Keratinocyte (primary cell): ENCODE measurements at regions not wholly inside any gene's neighbourhood (a gene's known extent, or its start where the extent isn't known, plus 50 kb on each side); places are given as distances from the start of the nearest gene placed in this dataset.
"Not testable (repeated sequence)": the region's sequence is repeated elsewhere in the genome, so short reads cannot be mapped to it uniquely, and the experiment has no call there.

ENCODE experiments used
- DNase-seq: peaks from one replicate; pipeline ENCODE4 v3.0.0-alpha.2; 2011; ENCODE audit warnings: low read depth, missing footprints, low spot score
- FAIRE-seq: peaks from 2 replicates; lab custom pipeline; 2011; peaks lifted over from hg19 to GRCh38; lab: Jason Lieb, UNC
- H2AFZ ChIP-seq: 2 replicates; pipeline ENCODE4 v1.6.0; 2012; ENCODE audit warnings: low read length, control low read depth, inconsistent platforms; ENCODE audit not compliant: control insufficient read depth
- H3K27ac ChIP-seq: 2 replicates; pipeline ENCODE4 v1.5.1; 2011; ENCODE audit warnings: low read length; ENCODE audit not compliant: control insufficient read depth, insufficient read depth
- H3K27me3 ChIP-seq: 3 replicates; pipeline ENCODE4 v1.6.0; 2011; ENCODE audit warnings: low read length; ENCODE audit not compliant: control insufficient read depth, insufficient read depth; ENCODE audit errors: extremely low read depth
- H3K36me3 ChIP-seq, 2 experiments: 2 replicates in 1 of 2; 3 replicates in 1 of 2; pipeline ENCODE4 v1.5.1; 2011; ENCODE audit warnings: low read length in 2 of 2, mild to moderate bottlenecking in 1 of 2; ENCODE audit not compliant: control insufficient read depth in 2 of 2, insufficient read depth in 2 of 2; ENCODE audit errors: extremely low read depth in 1 of 2
- H3K4me1 ChIP-seq: 3 replicates; pipeline ENCODE4 v1.5.1; 2011; ENCODE audit warnings: low read length; ENCODE audit not compliant: control insufficient read depth, insufficient read depth; ENCODE audit errors: extremely low read depth
- H3K4me2 ChIP-seq: 3 replicates; pipeline ENCODE4 v1.6.0; 2011; ENCODE audit warnings: low read depth, low read length; ENCODE audit not compliant: control insufficient read depth, insufficient read depth; ENCODE audit errors: extremely low read depth
- H3K4me3 ChIP-seq, 3 experiments: fragments of 200-600 bp in 1 of 3; sonication (generic) in 1 of 3; 2 replicates in 2 of 3; 3 replicates in 1 of 3; pipeline ENCODE4 v1.5.1; 2011 to 2016; ENCODE audit warnings: low read length in 3 of 3, mild to moderate bottlenecking in 3 of 3, control low read depth in 2 of 3, inconsistent platforms in 1 of 3, low read depth in 1 of 3, mixed read lengths in 1 of 3, mixed run types in 1 of 3, moderate library complexity in 1 of 3; ENCODE audit not compliant: control insufficient read depth in 2 of 3, insufficient read depth in 2 of 3; ENCODE audit errors: extremely low read depth in 1 of 3
- H3K79me2 ChIP-seq: 2 replicates; pipeline ENCODE4 v1.6.0; 2012; ENCODE audit warnings: low read length; ENCODE audit not compliant: control insufficient read depth, insufficient read depth
- H3K9ac ChIP-seq: 3 replicates; pipeline ENCODE4 v1.6.0; 2011; ENCODE audit warnings: low read length; ENCODE audit not compliant: control insufficient read depth, insufficient read depth; ENCODE audit errors: extremely low read depth
- H3K9me1 ChIP-seq: 3 replicates; pipeline ENCODE4 v1.6.0; 2011; ENCODE audit warnings: low read length; ENCODE audit not compliant: control insufficient read depth, insufficient read depth; ENCODE audit errors: extremely low read depth
- H3K9me3 ChIP-seq: 2 replicates; pipeline ENCODE4 v1.5.1; 2012; ENCODE audit warnings: low read depth, low read length; ENCODE audit not compliant: control insufficient read depth
- H4K20me1 ChIP-seq: 3 replicates; pipeline ENCODE4 v1.6.0; 2011; ENCODE audit warnings: low read length; ENCODE audit not compliant: control insufficient read depth, insufficient read depth; ENCODE audit errors: extremely low read depth
- dilution Hi-C: fragments of 300-500 bp; cut with MboI; formaldehyde crosslinking; loops from one replicate; pipeline ENCODE4 v1.7.0; 2020; ENCODE audit warnings: low sequenced_read_pairs; ENCODE audit not compliant: extremely low pct_ligation_motif_present

GRCh38 chrX:63204266-63205074 lies 146.7 kb downstream of the SPIN4 start:
- dilution Hi-C loops, H3K4me1 ChIP-seq, H3K9ac ChIP-seq, H3K9me3 ChIP-seq, H4K20me1 ChIP-seq, H2AFZ ChIP-seq, H3K27me3 ChIP-seq, DNase-seq, FAIRE-seq, H3K4me3 ChIP-seq, H3K27ac ChIP-seq, H3K4me2 ChIP-seq, H3K79me2 ChIP-seq, H3K9me1 ChIP-seq, H3K36me3 ChIP-seq: not testable (repeated sequence)

DNA sequence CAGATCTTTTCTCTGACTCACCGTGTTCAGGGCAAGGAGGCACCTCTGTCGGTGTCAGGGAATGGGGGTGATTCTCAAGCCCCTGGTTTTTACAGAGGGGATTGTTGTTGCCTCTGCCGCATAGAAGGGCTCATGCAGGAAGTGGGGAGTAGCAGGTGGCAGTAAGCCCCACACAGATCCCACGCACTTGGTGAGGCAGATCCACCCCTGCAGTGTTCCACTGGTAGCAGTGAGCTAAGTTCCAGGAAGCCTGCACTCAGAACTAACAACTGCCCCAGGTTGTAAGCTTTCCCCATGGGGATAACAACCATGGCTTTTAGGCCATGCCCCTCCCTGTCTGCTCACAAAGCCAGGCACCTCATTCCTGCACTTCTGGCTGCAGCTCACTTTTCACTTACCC lies 149.1 kb downstream of the SPIN4 start:
- H3K4me1 ChIP-seq, FAIRE-seq, H2AFZ ChIP-seq, H3K4me2 ChIP-seq, H4K20me1 ChIP-seq, H3K9me1 ChIP-seq, H3K27ac ChIP-seq, H3K4me3 ChIP-seq, H3K27me3 ChIP-seq, dilution Hi-C loops, H3K36me3 ChIP-seq, DNase-seq, H3K9me3 ChIP-seq, H3K79me2 ChIP-seq, H3K9ac ChIP-seq: not testable (repeated sequence)

GRCh38 chrX:63198693-63199092 lies 152.4 kb downstream of the SPIN4 start:
- H3K79me2 ChIP-seq, H2AFZ ChIP-seq, H3K27ac ChIP-seq, H3K9ac ChIP-seq, H3K9me3 ChIP-seq, H3K4me1 ChIP-seq, FAIRE-seq, dilution Hi-C loops, H3K9me1 ChIP-seq, H3K4me3 ChIP-seq, H3K27me3 ChIP-seq, H3K4me2 ChIP-seq, DNase-seq, H4K20me1 ChIP-seq, H3K36me3 ChIP-seq: not testable (repeated sequence)

GRCh38 chrX:63192366-63193041 lies 158.6 kb downstream of the SPIN4 start:
- H3K79me2 ChIP-seq, H2AFZ ChIP-seq, DNase-seq, H3K36me3 ChIP-seq, dilution Hi-C loops, H3K27ac ChIP-seq, H3K4me3 ChIP-seq, H3K27me3 ChIP-seq, H3K9me3 ChIP-seq, H3K9me1 ChIP-seq, H4K20me1 ChIP-seq, H3K4me2 ChIP-seq, FAIRE-seq, H3K4me1 ChIP-seq, H3K9ac ChIP-seq: not testable (repeated sequence)
